Suppressor macrophage (primary cell): ENCODE measurements at regions not wholly inside any gene's neighbourhood (a gene's known extent, or its start where the extent isn't known, plus 50 kb on each side); places are given as distances from the start of the nearest gene placed in this dataset.

Experiments used
- DNase-seq, 4 experiments: peaks; one replicate each; pipeline ENCODE4 v3.0.0-alpha.2; 2020 to 2022

DNA sequence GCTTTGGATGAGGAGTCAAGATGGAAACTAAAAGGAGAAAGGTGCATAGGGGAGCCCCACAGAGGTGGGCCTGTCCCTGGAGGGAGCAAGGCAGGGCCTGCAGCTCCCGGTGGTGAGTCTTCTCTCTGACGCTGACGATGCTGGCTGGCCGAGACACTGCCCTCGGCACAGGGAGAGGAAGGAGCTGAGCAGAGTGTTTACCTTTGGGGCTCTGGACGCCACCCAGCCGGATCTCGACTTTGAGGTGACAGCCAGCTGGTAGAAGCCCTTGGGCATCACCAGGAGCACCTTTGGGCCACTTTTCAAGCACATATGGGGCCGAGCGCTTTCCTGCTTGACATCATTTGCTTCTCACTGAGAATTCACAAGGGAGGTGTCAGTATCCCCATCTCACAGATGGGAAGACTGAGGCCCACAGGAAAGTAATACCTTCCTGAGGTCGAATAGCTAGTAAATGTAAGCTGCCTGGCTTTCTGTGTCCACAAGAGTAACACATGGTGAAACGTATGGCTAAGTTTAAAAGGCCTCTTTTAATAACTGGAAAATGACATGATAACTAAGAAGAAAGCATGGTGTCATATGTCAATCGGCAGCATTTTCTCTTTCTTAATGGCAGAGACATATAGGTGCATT is 294.3 kb upstream of the TNRC6C start:
- no peak for DNase-seq

DNA sequence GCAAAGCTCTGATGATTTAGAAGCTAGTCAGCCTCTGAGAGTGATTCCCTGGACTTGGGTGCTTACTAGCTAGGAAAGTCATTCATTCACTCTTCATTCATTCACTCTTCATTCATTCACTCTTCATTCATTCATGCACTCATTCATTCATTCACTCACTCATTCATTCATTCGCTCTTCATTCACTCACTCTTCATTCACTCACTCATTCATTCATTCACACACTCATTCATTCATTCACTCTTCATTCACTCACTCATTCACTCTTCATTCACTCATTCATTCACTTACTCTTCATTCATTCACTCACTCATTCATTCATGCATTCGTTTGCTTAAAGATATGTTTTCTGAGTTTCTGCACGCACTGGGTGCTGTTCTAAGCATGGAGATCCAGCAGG is 292.7 kb upstream of the TNRC6C start:
- no peak for DNase-seq

DNA sequence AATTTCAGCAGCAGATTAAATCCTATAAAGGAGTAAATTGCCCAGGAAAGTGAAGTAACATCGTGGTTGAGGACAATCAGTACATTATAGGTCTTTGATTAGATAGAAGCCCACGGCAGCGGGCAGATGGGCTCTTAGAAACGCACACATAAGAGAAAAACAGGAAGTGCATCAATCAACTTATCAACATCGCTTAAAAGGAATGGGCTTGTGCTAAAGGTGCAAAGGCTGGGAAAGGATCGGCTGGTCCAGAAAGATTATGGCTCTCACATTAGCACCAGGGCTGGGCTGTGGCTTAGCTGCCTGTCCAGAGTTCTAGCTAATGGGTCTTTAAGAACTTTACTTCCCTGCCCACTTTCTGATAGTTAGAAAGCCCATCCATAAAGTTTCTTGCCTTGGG is 292.0 kb upstream of the TNRC6C start:
- DNase-seq, result no peak

DNA sequence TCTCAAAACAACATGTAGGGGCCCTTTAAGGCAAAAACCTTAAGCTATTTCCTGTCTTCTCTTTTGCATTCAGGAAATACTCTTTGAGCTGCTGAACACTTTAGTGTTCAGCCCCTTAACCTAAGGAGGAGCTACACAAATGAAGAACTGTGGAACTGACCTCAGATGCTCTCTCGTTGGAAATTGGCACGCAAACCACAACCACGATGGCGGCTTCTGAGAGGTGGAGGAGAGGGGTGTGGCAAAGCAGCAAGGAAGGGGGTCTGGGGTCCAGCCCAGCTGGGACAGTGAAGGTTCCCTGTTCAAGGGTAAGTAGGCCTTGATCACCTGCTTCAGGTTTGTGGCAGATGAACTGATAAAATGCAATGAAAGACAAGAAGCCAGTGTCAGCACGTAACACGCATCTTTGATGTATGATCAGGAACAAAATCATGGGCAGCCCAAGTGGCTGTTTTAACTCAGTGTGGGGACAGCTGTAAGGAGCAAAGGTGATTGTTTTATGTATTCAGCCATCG is 291.6 kb upstream of the TNRC6C start:
- DNase-seq, result peak in 2 of 4 experiments; percentile 13 to 28

DNA sequence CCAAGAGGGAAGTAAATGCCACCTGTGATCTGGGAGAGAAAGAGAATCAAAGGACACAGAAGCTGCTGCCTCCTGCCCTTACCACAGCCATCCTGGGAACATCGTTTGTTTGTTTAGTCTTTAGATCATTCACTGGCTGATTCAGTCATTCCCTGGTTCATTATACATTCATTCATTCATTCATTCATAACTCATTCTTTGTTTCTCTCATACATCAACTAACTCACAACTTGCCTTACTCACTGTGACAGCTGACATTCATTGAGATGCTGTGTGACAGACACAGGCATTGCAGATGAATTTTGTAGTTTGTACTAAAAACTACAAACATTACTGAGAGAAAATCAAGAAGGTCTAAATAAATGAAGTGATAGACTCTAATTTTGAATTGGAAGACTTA is 291.0 kb upstream of the TNRC6C start:
- DNase-seq, result no peak

DNA sequence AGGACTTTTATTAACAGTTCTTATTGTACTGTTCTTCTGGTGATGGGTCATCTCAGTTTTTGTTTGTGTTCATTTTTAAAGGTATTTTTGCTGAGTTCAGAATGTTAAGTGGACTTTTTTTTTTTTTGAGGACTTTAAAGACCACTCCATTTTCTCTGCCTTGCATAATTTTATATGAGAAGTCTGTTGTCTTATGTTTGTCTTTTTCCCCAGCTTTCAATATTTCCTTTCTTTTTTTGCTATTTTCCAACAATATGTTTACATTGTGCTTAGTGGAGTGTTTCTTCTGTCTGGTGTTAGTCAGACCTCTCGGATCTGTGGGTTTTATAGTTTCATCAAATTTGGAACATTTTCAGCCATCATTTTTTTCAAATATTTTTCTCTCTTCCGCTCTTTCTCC is 290.0 kb upstream of the TNRC6C start:
- DNase-seq, result no peak

DNA sequence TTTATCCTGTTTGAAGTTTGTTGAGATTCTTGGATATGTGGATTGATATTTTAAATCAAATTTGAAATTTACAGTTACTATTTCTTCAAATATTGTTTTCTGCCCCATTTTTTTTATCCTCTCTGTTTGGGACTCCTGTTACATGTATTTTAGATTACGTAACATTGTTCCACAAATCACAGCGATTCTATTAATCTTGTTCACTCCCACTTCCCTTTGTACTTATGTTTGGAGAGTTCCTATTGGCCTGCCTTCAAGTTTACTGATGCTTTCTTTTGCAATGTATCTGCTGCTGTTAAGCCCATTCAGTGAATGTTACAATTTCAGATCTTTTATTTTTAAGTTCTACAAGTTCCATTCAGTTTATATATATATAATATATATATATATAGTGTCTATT is 288.3 kb upstream of the TNRC6C start:
- peak in 3 of 4 experiments; percentile 17 to 63 (median 21) for DNase-seq

DNA sequence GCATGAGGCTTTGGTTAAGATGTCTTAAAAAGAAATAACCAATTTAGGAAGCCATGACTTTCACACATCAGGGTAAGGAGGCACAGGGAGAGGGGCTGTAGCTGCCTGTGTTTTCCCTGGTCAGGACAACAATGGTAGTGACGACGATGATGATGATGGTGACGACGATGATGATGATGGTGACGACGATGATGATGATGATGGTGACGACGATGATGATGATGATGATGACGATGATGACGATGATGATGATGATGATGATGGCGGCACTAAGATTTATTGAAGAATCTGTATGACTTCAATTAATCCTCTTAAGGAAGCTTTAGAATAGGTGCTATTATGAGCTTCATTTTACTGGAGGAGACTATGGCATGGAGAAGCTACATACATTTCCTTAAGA is 284.1 kb upstream of the TNRC6C start:
- no peak for DNase-seq

DNA sequence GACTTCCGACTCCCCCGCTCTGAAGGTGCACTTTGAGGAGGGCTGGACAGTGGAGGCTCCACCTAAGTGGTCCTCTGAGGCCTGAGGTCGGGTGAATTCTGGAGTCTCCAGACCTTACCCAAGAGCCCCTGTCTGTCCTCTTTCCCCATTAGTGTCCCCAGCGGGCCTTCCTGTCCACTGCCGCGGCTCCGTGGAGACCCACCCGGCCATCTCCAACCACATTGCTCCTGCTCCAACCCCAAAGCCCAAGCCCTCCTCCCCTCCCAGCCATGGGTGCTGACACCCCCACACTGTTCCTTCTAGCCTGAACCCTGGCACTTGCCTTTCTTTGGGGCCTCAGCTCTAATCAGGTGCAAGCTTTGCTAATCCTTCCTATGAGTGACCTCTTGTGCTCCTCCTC is 283.1 kb upstream of the TNRC6C start:
- DNase-seq, result no peak

DNA sequence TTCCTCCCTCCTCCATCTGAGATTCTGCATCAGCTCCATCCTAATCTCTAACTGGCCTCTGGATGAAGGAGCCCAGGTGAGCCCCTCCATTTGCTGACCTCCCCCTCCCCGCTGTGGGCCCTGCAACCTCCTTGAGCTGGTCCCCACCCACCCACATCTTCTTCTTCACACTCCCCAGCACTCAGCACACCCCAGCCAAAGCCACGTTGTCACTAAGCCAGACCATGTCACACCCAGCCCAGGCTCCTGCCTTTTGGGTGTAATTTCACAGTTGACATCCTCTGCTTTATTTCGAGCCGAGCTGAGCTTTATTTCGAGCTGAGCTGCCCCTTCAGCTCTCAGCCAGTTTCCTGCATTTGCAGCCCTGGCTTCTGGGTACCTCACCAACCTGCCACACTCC is 282.7 kb upstream of the TNRC6C start:
- no peak for DNase-seq

DNA sequence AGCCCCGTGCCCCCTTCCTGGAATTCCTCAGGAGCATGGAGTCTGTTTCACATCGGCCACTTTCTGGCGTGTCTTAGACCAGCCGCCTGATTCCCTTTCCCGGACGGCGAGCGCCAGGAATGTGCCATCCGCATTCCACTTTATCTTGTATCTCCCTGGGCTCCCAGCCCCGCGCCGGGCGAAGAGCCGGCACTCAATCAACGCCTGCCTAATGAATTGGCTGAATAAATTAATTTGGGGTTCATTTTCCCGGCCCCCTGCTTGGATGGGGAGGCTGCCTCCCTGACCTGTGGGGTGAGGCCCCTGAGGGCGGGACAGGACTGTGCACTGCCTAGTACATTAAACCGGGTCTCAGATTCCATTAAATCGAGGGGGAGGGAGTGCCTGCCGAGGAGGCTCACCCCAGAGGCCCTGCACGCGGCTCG is 282.3 kb upstream of the TNRC6C start:
- no peak for DNase-seq

DNA sequence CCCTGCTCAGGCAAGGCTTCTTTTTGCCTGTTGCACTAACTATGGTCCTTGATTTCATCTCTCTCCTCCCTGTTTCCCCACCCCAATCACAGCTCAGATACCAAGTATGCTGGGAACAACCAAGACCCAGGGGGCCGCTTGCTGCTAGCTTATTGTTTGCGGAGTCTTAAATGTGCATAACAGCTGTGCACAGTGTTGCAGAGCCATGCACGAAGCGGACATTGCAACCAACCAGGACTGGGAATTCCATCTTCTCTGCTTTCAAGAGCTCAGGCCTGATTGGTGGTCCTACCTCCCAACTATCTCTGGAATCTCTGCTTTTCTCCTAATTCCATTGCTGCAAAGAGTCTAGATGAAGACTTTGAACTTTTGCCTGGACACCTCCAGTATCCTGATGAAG is 281.3 kb upstream of the TNRC6C start:
- no peak for DNase-seq

DNA sequence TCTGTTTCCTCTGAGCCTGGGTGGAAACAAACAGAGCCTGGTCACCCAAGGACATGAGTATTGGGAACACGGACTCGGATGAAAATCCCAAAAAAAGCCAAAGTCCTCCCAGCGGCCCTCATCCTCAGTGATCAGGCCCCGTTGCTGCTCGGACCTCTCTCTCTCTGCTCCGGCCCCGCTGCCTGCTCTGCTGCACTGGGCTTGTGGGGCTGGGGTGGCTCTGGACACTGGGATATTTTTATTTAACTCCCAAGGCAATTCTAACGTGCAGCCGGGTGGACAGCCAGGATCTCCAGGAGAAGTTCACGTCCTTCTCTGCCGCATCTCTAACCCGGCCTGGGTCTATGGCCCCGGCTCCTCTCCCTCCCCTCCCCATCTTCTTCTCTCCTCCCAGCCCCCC is 280.9 kb upstream of the TNRC6C start:
- DNase-seq, result no peak

DNA sequence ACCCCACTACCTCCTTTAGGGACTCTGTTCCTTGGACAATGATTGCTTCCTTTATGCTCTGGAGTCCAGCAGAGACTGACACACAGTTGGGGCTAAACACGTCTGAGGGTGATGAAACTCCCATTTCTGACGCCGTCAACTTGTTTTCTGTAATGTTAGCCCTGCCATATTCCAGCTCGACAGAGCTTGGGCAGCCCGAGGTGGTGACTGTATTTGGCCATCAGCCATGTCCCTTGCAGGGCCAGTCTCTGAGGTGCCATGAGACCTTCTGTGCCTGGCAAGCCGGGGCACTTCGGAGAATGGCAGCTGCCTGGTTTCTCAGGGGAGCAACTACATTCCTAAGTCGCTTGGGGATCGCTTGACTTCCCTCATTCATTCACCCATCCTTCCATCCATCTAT is 278.9 kb upstream of the TNRC6C start:
- DNase-seq, result no peak

DNA sequence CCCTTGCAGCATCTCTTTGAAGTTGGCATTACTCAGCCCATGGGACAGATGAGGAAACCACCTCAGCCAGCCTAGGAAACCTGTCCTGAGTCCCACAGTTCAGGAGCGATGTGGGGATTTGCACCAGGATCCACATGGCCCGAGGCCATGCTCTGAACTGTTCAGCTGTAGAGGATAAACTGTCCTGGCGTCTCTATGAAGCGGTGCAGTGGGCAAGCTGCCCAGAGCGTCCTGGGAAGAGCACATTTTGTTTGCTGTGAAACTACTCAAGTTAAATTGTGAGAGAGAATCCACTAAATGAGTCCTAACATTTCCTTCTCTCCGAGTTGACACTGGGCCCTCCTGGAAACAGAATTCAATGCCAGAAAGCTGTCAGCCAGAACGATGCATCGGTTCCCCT is 276.6 kb upstream of the TNRC6C start:
- DNase-seq, result no peak

DNA sequence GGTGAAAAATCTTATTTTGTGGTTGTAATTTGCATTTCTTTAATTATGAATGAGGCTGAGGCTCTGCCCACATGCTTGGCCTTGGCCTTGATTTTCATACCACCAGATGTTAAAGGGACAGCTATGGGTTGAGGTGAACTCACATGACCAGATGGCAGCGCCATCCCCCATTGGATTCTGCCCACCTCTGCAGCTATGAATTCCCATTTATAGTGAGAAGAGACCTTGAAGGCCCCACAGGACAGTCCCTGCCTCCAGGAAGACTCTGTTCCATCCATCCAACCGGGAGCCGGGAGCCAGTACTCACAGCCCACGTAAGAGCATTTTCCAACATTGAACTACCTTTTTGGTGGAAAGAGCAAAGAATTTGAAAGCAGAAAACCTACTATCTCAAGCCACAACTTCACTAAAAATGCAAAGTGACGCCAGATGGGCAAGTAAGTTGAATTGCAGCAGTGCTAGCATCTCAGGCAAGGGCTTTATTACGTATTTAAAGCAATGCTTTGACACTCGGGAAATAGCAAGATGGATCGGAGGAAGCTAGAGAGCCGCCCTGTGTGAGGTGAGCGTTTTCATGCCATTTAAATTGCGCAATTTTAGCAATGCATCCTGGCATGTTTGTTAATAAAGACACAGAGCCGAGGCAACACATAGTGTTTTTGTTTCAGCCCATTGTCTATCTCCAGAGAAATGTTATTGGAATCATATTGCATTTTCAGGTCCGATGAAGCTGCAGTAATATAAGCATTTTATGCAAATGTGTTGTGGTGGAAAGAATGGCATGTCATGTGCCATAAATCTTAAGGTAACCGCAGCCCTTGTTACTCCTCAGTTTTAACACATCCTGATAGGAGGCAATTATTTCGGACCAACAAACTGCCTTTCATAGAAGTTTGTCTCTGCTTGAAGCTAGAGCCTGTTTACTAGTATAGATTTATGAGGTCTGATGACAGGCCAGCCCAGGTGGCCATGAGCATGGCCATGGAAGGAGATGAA is 273.4 kb upstream of the TNRC6C start:
- DNase-seq, result no peak

DNA sequence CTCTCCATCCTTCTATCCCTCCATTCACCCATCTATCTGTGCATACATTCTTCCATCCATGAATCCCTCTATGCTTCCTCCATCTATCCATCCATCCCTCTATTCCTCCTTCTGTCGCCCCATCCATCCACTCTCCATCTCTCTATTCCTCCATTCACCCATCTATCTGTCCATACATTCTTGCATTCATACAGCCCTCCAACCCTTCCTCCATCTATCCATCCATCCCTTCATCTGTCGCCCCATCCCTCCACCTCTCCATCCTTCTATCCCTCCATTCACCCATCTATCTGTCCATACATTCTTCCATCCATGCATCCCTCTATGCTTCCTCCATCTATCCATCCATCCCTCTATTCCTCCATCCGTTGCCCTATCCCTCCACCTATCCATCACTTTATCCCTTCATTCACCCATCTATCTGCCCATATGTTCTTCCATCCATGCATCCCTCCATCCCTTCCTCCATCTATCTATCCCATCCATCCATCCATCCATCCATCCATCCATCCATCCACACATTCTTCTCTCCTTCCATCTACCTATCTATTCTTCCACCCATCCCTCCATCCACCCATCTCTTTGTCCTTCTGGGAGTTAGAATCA is 272.5 kb upstream of the TNRC6C start:
- DNase-seq, result no peak

DNA sequence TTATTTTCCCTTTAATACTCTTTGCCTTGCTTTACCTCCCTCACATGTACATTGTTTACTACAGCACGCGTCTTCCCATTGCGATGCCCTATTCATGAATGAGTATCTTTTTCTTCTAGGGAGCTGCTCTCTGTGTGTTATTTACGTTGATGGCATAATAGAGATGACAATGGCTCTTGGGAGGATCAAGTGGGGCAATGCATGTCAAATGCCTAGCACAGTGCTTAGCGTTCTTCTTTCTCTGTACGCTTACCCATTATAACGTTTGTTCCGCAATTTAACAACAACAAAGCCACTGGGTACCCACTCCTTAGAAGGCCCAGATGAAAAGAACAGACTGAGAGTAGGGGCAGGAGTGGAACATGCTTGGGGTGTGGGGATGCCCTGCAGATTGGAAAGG is 271.6 kb upstream of the TNRC6C start:
- no peak for DNase-seq

DNA sequence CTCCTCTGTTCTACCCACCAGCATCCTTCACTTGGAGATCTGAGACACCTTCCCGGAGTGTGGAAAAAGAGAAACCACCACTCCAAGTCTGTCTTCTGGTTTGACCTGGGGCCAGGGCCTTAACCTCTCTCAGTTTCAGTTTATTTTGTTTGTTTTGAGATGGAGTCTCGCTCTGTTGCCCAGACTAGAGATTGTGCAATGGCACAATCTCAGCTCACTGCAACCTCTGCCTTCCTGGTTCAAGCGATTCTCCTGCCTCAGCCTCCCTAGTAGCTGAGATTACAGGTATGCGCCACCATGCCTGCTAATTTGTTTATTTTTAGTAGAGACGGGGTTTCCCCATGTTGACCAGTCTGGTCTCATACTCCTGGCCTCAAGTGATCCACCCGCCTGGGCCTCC is 271.1 kb upstream of the TNRC6C start:
- DNase-seq, result no peak

DNA sequence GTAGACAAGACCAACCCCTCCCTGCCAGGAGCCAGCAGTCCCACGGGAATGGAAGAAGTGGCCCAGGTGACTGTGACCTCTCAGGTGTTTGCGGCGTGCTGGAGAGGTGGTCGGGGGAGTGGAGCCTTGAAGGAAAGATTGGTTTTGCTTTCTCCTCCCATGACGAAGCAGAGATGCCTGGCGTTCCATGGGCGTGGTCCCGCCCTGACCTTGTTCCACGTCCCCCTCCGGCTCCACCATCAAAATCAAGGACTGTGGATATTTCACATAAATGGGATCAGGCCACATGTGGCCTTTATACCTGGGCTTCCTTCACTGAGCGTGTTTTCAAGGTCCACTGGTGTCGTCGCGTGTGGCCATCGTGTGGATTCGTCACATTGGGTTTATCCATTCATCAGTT is 270.6 kb upstream of the TNRC6C start:
- no peak for DNase-seq

DNA sequence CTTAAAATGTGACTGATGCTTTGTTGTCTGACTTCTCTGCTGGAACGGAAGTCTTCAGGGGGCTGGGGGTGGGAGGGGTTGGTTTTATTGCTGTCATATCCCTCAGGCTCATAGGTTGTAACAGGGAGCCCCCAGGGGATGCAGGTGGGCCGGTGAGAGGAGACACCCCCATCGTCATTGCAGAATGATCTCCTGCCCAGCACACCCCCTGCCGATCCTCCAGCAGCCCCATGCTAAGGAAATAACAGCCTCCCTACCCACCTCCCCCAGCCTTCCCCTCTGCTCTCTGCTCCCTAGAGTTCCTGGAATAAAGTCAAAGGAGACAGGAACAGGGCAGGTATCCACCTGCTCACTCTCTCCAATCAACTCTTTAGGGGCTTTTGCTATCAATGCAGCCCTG is 270.1 kb upstream of the TNRC6C start:
- no peak for DNase-seq

DNA sequence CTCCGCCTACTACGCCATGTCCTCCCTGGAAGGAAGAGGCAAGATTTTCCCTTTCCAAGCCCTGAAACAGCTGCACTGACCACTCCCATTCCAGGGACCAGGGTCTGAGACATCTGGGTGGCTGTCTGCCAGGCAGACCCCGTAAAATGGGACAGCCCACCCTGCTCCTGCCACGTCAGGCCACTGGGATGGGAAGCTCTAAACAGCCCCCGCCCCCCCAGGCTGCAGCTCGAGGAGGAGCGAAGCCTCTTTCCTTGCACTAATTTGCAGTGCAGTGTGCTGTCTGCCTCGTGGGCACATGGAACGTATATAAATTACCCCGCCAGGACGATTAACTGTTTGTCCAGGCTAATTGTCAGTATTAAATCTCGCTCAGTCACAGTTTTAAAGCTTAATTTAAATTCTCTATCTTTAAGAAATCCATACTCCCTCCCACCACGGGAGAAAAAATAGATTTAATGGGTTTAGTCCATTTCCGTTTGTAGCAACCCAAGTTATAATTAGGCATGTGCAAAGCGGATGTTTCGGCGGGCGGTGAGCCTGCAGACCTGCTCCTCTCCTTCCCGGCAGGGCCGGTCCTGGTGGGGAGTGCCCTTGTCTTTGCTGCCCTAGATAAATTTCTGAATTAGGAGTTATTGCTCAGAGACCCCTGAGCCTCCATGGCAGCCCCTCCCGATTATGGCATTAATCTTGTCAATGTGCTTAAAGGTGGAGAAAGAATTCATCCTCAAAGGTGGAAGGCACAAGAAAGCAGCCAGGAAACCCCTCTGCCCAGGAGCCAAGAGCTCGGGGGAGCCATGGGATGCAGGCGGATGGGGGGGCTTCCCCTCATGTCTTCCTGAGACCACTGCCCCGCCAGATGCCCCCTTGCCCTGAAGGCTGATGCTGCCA is 268.0 kb upstream of the TNRC6C start:
- DNase-seq, result peak; percentile 12 to 51 (median 30)
